ENCODE measurements at regions not wholly inside any gene's neighbourhood (a gene's known extent, or its start where the extent isn't known, plus 50 kb on each side); places are given as distances from the start of the nearest gene placed in this dataset.

DNA sequence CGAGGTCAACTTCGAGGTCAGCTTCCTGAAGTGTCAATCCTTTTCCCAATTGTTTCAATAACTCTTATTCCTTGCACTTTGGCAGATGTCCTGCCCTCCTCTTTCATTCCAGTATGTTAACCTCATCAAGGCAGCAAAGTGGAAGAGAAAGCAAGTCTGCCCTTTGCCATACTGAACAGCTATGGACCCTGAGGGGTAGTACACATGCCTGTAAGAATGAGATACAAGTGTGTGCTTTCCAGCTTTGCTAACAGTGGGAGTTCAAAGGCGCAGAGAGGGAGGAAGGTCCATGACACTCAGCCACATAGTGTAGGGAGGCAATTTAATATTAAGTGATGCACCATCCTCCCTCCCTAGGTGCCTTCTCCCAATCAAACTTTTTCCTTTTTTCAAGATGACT is 96.4 kb upstream of the ZCCHC13 start:
- CTCF ChIA-PET, result no interaction called here
- Histone ChIP-seq H3K9me3 (ENCODE audit: control insufficient read depth, insufficient read depth, low read length) (no peaks in the 10 kb centered on the region), H3K14ac (replicated peaks; ENCODE audit: low read depth, low read length) (no peak overlapping the region), H4K20me1 (ENCODE audit: insufficient read depth, low read length) (no peaks in the 10 kb centered on the region), H3K18ac (ENCODE audit: low read depth, low read length) (no peak overlapping the region), H3K4ac (ENCODE audit: low read depth, low read length) (no peak overlapping the region), H2AK9ac (replicated peaks; ENCODE audit: low read depth, low read length, poor library complexity) (no peak overlapping the region), H4K8ac (ENCODE audit: low read depth in 2 of 2, low read length in 2 of 2) (no peak overlapping the region), H2AK5ac (ENCODE audit: low read depth, low read length) (no peak overlapping the region), H3K56ac (ENCODE audit: extremely low read depth, insufficient read depth, low read length) (no peak overlapping the region), H3K79me1 (ENCODE audit: low read depth in 1 of 2, low read length in 2 of 2) (no peaks in the 10 kb centered on the region; a peak in 1 of 4 replicates), H2BK20ac (ENCODE audit: low read depth, low read length) (no peak overlapping the region), H4K91ac (ENCODE audit: insufficient read depth, low read depth, low read length) (no peak overlapping the region), H2BK120ac (ENCODE audit: low read depth, low read length) (no peak overlapping the region), H3K27me3 (ENCODE audit: control insufficient read depth, insufficient read depth, low read length) (peaks cover 2% of the 10 kb centered on the region; the same call in 1 of the 2 replicates), H4K5ac (ENCODE audit: low read depth, low read length) (no peak overlapping the region), H3K9ac (ENCODE audit: low read depth, low read length) (no peak overlapping the region), H3K4me3 (ENCODE audit: insufficient read depth, low read depth, low read length) (no peak overlapping the region), H2BK15ac (ENCODE audit: low read depth, low read length) (no peak overlapping the region), H3K4me2 (ENCODE audit: low read depth, low read length) (no peak overlapping the region), H3K36me3 (ENCODE audit: control insufficient read depth, insufficient read depth, low read length) (peaks cover 15% of the 10 kb centered on the region), H3K9me1 (ENCODE audit: insufficient read depth, low read length) (no peaks in the 10 kb centered on the region), H3K27ac (ENCODE audit: insufficient read depth, low read length) (no peak overlapping the region), H2BK5ac (ENCODE audit: low read depth, low read length, poor library complexity, severe bottlenecking) (no peak overlapping the region), H3K23ac (ENCODE audit: low read depth, low read length) (no peak overlapping the region), H3K4me1 (ENCODE audit: control insufficient read depth, insufficient read depth, low read length) (no peaks in the 10 kb centered on the region), H2AFZ (replicated peaks; ENCODE audit: low read length, poor library complexity) (no peak overlapping the region)
- DNase-seq (no peak), ATAC-seq (ENCODE audit: low read depth) (no peak)
- intact Hi-C loops (cut with micrococcal nuclease), result no loop called here
- in situ Hi-C loops (cut with MboI; ENCODE audit: low sequenced_read_pairs), result no loop called here
- BruUV-seq (replicated peaks), result no TSS peak
- no peak for TF ChIP-seq MAFK (IDR thresholded peaks at IDR 0.05; ENCODE audit: low read depth, low read length)
- TF ChIP-seq, protein P1, sequence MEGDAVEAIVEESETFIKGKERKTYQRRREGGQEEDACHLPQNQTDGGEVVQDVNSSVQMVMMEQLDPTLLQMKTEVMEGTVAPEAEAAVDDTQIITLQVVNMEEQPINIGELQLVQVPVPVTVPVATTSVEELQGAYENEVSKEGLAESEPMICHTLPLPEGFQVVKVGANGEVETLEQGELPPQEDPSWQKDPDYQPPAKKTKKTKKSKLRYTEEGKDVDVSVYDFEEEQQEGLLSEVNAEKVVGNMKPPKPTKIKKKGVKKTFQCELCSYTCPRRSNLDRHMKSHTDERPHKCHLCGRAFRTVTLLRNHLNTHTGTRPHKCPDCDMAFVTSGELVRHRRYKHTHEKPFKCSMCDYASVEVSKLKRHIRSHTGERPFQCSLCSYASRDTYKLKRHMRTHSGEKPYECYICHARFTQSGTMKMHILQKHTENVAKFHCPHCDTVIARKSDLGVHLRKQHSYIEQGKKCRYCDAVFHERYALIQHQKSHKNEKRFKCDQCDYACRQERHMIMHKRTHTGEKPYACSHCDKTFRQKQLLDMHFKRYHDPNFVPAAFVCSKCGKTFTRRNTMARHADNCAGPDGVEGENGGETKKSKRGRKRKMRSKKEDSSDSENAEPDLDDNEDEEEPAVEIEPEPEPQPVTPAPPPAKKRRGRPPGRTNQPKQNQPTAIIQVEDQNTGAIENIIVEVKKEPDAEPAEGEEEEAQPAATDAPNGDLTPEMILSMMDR (conservative IDR thresholded peaks at IDR 0.05; ENCODE audit: low read depth, low read length), result no peak
- TF ChIP-seq MAZ (IDR thresholded peaks at IDR 0.05; ENCODE audit: borderline replicate concordance, low read depth, low read length), result no peak
- TF ChIP-seq RAD21 (IDR thresholded peaks at IDR 0.05; ENCODE audit: low read length), result no peak
- no peak for TF ChIP-seq RCOR1 (IDR thresholded peaks at IDR 0.05; ENCODE audit: insufficient replicate concordance, low read length)
- no peak for TF ChIP-seq CHD1 (IDR thresholded peaks at IDR 0.05; ENCODE audit: low read depth, low read length)
- TF ChIP-seq CEBPB (IDR thresholded peaks at IDR 0.05; ENCODE audit: low read depth, low read length), result no peak
- no peak for TF ChIP-seq POLR2A (IDR thresholded peaks at IDR 0.05; ENCODE audit: low read depth, low read length)
- dilution Hi-C loops (cut with HindIII; ENCODE audit: low sequenced_read_pairs, unreplicated experiment), result no loop called here
- POLR2A ChIA-PET (ENCODE audit: unreplicated experiment), result no interaction called here
- WGBS, 2 experiments (ENCODE audit: extremely low coverage in 2 of 2, insufficient read length in 1 of 2), result 63% methylated on average over 2 of the region's 3 CpGs; no CpG with 5 or more reads in 1 of the 2 experiments

Measured in IMR-90 (cell line).